Epidermal melanocyte (primary cell): ENCODE measurements at regions not wholly inside any gene's neighbourhood (a gene's known extent, or its start where the extent isn't known, plus 50 kb on each side); places are given as distances from the start of the nearest gene placed in this dataset.

ENCODE experiments used
- DNase-seq: peaks from one replicate; pipeline ENCODE4 v3.0.0; 2011; ENCODE audit warnings: low spot score; ENCODE audit not compliant: insufficient read length

DNA sequence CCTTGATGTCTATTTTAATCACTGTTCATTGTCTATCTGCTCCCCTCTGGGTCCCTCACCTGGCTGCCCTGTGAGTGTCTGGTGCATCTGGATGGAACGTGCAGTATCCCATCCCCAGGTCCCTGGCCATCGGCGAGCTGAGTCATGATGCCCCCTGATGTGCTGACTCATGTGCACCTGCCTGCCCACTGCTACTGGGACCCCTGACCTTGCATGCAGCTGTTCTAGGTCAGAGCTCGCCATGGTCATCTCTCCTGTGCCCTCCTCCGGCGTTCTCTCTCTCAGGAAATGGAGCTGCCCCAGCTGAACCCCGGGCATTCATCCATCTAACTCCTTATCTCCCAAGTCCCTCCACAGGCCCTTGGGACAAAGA, 516.2 kb upstream of the HS6ST1 start:
- DNase-seq: no peak

DNA sequence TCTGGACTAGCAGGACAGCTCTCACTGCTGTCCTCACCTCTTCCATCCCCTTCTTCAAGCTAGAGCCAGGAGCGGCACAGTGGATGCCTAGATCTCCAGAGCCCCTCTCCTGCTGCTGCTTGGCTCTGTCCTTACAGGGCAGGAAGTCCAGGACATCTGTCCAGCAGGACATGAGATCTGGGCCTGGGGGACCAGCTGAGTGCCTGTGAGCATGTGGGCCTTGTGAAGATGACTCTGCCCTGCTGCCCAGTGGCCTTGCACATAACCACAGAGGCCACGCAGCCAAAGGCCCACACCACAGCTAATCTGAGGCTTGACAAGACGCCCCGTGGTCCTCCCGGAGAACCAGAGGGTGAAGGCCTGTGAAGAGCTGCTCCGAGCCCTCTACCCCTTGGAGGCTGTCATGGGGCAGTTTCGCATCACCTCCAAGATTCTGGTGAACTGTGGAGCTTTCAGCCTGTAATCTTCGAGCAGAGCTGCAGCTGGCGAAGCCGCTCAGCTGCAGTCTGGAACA, 516.7 kb upstream of the HS6ST1 start:
- no peak for DNase-seq

DNA sequence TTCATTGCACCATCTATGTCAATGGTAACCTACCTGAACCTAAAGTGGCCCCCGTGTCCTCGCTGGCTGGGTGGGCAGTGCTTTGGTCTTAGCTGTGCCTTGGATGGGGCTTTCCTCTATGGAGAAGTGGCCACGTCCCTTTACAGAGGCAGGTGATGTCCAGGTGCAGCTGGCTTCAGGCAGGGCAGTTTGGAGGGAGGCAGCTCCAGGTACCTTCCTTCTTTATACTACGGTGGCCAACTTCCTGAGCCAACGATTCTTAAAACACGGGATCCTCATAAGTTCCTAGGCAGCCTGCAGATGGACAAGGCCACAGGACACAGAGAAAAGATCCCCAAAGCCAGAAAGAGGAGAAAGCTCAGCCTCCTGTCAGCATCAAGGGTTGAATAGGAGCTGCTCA, 517.3 kb upstream of the HS6ST1 start:
- DNase-seq: no peak

DNA sequence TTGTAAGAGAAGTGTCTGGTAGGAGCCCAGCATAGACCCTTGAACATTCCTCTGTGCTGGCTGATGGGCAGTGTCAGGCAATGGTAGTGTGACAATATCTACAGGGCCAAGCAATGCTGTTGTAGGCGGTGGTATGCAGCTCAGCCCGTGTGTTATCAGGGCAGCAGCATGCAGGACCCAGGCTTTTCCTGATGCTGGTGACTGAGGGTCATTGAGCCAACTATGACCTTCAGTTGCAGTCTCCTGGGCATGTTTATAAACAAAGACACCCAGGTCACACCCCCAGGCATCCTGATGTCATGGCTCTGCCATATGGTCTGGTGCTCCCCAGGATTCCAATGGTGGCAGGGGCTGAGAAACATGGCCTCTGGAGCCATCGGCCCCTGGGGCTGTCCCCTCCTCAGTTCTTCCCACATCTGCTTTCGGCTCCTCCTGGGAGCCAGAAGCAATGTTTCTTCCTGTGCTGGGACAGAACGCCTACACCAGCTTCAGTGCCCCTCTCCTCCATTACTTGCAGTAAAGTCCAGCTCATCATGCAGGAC, 518.0 kb upstream of the HS6ST1 start:
- no peak for DNase-seq

DNA sequence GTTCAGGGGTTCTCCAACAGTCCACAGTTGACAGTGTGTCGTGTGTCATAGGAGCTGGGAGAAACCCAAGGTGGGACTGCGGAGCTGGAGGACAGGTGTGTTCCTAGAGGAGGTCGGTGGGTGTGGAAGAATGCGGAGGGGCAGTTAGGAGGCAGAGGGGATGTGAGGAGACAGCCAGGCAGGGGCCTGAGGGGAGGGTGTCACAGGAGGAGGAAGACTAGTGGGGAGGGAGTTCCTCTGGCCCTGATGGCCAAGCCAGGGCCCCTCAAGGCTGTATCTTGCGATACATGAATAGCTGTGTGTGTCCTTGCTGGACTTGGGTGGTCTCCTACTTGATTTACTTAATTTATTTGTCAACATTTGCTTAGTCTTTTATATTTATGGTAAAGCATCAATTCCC, 519.6 kb upstream of the HS6ST1 start:
- DNase-seq: no peak

DNA sequence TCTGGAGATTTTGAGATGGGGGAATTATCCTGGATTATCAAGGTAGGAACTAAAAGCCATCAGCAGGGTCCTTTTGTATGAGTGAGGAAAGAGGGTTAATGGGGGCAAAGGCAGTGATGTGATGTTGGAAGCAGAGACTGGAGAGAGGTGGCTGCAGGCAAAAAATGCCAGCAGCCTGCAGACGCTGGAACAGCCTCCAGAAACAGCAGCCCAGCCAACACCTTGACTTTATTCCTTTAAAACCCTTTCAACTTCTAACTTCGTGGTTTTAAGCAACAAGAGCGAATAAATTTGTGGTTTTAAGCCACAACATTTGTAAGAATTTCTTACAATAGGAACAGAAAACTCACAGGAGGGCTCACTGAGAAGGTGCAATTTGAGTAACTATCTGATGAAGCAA, 523.1 kb upstream of the HS6ST1 start:
- DNase-seq: no peak

DNA sequence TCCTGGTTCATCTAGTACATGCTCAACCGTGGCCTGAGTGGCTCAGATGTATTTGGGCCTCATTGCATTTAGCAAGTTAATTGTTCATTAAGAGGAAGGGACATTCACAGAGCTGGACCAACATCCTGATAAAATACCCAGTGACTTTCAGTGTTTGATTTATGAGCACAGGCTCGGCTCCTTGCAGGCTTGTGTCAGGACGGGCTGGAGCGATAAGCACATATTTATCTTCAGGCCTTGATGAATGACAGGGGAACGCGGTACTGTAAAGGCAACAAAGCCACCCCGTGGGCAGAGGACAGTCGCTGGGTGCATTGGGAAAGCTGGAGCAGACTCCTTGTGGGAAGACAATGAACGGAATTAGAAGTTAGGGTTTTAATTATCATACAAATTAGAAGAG, 548.6 kb upstream of the HS6ST1 start:
- DNase-seq: no peak

DNA sequence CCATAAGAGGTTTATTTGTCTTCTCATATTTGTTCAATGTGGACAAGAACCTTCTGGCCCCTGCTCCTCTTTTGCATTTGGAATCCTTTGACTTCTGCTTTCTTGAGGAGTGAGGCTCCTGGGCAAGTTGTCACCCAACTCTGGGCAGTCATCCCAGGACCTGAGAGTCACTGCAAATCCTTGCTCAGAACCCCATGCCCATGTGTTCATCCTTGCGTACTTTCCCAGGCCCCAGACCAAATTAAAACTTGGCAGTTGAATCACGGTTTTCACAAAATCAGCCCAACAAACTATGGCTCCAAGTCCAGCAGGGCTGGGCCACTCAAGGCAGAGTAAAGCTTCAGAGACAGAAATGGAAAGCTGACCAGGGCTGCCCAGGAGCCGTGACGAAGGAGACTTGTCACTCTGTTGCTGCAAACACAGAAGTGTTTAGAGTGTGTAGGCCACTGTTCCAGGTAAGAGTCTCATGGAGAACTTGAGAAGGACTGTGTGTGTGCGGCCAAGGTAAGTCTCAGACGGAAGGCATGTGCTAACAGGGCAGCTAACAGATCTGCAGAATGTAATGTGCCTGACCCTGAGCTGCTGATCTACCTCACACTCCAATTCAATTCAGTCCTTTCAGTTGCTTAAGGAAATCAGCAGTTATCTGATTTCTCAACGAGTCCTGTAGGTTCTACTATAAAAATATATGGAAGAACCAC, 549.4 kb upstream of the HS6ST1 start:
- DNase-seq: no peak

DNA sequence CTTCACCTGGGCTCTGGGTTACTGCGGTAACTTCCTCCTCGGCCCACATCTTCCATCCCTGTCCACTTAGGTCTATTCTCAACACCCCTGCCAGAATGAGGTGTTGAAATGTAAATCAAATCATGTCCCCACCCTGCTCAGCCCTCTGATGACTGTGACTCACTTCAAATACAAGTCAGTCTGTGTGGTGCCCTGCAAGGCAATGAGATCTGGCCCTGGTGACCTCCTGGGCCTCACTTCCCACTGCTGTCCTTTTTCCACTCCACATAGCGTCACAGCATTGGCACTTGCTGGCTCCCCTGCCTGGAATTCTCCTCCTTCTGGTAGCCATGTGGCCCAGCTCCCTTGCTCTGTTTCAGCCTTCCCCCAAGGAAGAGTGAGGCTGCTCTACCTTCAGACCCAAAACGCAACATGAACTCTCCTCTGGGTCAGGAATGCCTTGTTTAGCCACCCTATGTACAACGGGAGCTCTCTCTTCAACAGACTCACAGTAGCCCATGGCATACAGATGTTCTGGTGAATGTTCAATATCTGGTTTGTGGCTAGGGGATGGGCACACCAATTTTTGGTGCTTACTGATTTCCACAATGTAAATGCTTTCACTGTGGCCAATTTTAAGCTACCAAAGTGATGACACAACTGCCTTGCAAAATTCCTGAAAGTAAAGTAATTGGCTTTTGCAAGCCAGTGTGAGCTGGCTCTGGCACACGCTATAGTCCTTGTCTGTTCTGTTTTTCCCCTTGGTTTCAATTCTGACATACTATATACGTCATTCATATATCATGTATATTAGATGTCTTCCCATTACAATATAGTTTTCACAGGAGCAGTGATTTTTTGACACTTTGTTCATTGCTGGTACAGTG, 550.3 kb upstream of the HS6ST1 start:
- no peak for DNase-seq

DNA sequence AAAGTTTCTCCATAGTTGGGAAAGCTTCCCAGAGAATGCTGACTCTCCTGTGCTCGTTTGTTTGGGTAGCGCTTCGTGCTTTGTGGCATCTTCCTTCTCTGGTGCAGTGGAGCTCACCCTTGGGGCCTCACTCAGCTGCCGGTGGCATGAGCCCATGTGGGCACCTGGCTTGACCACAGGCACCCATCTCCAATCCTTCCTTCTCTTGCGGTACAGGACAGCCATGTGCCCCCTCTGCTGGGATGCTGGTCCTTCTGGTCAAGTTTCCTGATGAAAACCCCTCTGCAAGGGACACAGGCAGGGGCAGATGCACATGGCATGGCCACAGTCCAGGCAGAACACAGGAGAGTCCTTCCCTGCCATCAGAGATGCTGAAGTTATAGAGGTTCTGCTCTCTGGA, 555.9 kb upstream of the HS6ST1 start:
- DNase-seq: no peak

DNA sequence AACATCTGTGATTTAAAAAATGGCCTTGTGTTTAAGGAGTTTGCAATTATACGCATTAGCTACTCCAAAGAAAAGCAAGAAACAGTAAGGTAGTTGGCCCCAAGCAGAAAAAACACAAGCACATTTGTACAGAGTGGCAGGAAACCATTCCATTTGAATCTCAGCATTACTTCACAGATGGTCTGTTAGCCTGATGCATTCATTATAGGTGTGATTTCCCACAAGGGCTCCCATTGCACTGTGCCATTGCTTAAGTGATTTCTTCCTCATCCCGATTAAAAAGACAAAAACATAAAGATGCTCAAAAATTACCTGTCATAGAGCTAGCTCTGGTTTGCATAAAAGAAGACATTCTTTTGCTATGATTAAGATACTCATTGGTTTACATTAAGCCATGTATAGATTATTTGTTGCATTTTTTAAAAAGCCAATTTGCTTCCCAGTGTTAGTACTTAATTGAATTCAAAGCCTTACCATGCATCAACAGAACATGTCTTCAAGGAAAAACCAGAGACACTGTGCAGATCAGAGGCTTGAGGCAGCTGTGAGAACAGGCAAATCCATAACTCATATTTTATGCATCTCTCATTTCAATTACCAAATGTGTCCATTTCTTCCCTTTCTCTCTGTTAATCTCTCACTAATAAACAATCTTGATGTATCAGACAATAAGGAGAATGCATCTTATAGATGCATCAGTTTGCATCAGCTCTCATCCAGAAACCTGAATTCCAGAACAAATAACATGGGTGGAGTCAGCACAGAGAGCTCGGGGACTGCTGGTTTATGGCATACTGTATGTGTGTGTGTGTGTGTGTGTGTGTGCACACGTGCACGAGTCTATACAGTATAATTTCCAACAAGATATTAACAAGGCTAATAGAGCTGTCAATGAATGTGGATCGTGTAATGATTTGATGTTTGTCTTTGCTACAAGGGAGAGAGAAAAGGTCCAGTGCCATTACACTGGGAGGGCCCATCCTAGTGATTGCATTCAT, 558.6 kb upstream of the HS6ST1 start:
- DNase-seq: no peak

DNA sequence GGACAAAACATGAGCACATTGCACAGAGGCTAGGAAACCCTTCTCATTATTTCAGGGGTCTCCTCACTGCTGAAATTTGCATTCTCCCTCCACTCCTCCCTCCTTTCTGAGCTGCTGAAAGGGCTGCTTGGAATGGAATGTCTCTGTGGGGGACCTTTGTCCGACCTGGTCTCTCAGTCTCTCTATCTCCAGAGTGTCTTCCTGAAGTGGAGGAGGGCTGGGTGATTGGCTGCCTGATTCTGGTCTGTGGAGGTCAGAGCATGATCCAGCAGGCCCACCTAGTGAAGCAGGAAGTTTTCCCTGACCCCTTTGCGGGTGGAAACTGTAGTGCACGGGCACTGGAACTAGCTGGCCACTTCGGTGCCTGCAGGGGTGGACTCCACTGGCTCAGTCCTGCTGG, 560.5 kb upstream of the HS6ST1 start:
- no peak for DNase-seq

DNA sequence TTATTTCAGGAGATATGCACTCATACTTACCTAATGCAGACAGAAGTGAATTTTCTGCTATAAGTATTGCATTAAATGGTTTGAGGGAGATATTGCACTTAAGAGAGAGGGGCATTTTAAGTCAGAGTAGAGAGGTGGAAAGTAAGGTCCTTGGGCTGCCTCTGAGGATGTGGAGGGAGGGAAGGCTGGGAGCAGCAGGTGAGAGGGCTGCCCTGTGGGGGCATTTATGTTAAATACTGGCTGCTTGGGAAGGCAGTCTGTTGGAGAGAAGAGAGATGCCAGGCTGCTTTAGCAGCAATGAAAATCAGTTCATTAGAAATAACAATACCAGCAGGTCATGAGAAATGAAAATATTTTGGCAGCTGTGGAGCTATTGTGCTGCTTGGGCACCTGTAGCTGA, 576.2 kb upstream of the HS6ST1 start:
- DNase-seq: no peak

DNA sequence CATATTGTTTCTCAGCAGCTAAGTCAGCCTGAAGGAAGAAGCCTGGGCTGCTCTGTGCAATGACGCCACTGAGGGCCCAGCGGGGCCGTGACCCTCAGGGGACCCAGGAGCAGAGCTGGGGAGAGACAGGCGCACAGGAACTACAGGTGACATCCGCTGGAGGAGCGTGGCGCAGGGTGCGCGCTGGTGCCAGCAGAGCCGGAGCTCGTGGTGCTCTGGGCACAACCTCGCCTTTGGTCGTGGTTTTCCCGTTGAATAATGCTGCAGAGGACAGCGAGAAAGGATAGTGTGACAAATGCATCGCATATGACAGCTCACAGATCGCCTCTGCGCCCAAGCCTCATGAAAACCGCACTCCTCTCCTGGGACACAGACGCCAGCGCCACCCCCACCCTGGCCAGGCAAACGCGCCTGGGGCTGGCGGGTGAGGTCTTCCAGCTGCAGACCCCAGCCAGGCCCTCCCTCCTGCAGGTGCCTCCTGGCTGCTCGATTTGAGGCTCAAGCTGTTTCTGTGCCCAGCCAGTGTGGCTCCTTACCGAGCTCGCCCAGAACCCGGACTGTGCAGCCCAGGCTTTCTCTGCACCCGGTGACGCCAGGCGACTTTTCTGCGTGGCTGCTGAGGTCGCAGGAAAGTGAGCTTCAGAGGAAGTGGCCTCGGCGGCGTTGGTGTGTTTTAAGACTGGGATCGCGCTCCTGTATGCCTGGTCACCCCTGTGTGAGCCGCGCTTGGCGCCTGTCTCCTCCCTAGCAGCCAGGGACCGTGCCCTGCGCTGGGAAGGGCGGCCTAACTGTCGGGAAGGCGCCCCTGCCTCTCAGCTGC, 583.1 kb upstream of the HS6ST1 start:
- DNase-seq: no peak

DNA sequence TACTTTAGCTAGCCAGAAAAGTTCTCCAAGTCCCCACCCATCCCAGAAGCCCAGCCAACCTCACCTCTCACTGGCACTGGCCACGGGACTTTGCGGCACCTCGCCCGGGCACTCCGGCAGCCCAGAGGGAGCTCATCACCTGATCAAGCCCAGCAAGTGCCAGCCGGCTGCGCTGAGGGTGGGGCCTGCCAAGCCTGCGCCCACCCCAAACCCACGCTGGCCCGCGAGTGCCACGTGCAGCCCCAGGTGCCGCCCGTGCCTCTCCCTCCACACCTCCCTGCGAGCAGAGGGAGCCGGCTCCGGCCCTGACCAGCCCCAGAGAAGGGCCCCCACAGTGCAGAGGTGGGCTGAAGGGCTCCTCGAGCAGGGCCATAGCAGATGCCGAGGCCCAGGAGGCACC, 585.0 kb upstream of the HS6ST1 start:
- no peak for DNase-seq

DNA sequence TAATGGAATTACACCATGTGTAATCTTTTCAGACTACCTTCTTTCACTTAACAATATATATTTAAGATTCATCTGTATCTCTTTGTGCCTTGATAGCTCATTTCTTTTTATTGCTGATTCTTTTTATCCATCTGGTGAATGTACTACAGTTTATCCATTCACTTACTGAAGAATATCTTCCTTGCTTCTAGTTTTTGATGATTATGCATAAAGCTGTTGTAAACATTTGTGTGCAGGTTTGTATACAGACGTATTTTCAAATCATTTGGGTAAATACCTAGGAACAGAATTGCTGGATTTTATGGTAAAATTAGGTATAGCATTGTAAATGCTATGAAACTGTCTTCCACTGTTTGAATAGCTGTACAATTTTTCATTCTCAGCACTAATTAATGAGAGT, 592.6 kb upstream of the HS6ST1 start:
- DNase-seq: no peak

DNA sequence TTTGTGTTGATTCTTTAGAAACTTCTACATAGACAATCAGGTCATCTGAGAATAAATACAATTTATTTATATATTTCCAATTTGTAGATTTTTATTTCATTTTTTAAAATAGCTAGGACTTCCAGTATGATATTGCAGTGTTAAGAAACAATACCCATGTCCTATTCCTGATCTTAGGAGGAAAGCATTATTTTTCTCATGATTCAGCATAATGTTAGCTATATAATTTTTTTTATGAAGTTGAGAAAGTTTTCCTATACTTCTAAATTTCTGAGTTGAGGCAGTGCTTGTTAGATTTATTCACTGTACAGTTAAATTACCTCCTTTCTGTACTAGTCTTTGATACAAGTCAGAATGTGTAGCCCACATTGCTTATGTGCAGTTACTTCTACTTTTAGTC, 595.7 kb upstream of the HS6ST1 start:
- no peak for DNase-seq

DNA sequence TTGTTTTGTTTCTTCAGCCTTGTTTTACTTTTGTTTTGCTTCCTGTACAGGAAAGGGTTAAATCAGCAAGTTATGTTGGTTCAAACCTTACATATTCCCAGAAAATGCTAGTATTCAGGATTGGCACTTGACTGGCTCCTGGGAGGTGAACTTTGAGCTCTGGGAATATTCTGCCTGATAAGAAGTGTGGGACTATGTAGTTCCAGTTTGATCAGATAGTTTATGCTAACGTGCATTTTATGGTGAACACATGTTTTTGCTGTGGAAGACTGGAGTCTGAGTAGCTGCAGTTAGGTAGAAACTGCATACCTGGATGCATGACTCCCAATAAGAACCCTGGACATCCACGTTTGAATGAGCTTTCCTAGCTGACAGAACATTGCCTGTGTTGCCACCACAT, 603.1 kb upstream of the HS6ST1 start:
- no peak for DNase-seq

DNA sequence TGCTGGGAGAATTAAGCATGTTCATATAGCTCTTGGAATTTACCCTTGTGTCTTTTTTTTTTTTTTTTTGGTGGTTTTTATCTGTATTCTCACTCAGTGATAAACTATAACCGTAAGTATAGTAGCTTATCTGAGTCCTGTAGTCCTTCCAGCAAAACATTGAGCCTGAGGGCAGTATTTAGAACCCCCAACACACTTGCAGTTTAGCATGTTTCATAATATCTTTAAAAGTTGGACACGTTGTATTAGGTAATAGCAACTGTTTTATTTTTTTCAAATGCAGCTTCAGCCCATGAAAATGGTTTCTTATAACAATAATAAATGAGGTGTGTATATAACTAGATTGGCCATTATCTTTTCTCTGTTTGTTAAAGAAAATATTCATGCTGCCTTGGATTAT, 603.5 kb upstream of the HS6ST1 start:
- no peak for DNase-seq

DNA sequence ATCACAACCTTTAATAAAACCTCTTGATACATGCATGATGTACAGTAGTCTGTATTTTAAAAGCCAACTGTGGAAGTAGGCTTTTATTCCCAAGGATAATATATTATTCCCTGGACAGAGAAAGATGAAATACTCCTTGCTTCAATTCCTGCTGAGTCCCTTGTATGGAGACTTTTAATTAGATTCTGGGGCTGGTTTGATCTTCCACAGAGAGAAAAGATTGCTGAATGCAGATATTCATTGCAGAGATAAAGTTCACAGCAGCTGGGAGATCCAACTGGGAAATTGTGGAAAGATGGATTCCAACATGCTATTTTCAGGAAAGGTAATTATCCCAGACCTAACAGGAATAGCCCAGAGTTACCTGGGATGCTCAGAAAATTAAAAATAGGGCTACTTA, 607.0 kb upstream of the HS6ST1 start:
- no peak for DNase-seq

DNA sequence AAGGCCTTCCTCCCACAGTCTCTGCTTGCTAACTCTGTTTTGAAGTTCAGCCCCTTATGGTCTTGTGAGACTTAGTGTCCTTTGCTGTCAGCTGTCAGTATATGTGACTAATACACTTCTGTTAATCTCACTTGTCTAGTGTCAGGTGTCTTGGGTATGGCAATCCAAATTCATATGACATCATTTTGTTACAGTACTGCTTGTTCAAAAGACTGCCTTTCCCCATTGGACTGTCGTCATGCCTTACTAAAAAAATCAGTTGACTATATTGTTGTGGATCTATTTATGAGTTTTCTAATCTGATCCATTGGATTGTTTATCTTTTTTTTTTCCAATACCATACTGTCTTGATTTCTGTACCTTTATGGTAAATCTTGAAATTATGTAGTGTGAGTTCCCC, 611.4 kb upstream of the HS6ST1 start:
- DNase-seq: no peak
